Activated naive CD8-positive, alpha-beta T cell treated with anti-CD3 and anti-CD28 coated beads, Interleukin-2, amount 50 U/mL, for 24 hours (primary cell): ENCODE measurements at regions not wholly inside any gene's neighbourhood (a gene's known extent, or its start where the extent isn't known, plus 50 kb on each side); places are given as distances from the start of the nearest gene placed in this dataset.
"Not testable (repeated sequence)": the region's sequence is repeated elsewhere in the genome, so short reads cannot be mapped to it uniquely, and the experiment has no call there.

Experiments
- ATAC-seq: fragments of 150-1000 bp; cut with Tn5 transposase; one replicate; pipeline ENCODE4 v1.10.0; 2021
- DNase-seq: peaks from one replicate; pipeline ENCODE4 v3.0.0; 2021
- H3K27ac Mint-ChIP-seq: one replicate; pipeline ENCODE4 v1.8.0; 2021; ENCODE audit warnings: mild to moderate bottlenecking, mixed read lengths
- H3K27me3 Mint-ChIP-seq: one replicate; pipeline ENCODE4 v1.8.0; 2021; ENCODE audit warnings: mixed read lengths
- H3K36me3 Mint-ChIP-seq: one replicate; pipeline ENCODE4 v1.8.0; 2021; ENCODE audit warnings: low read depth, mixed read lengths
- H3K4me1 Mint-ChIP-seq: one replicate; pipeline ENCODE4 v1.8.0; 2021; ENCODE audit warnings: mixed read lengths
- H3K4me3 Mint-ChIP-seq: one replicate; pipeline ENCODE4 v1.8.0; 2021; ENCODE audit warnings: mild to moderate bottlenecking, moderate library complexity, mixed read lengths
- H3K9me3 Mint-ChIP-seq: one replicate; pipeline ENCODE4 v1.8.0; 2021; ENCODE audit warnings: mixed read lengths

DNA sequence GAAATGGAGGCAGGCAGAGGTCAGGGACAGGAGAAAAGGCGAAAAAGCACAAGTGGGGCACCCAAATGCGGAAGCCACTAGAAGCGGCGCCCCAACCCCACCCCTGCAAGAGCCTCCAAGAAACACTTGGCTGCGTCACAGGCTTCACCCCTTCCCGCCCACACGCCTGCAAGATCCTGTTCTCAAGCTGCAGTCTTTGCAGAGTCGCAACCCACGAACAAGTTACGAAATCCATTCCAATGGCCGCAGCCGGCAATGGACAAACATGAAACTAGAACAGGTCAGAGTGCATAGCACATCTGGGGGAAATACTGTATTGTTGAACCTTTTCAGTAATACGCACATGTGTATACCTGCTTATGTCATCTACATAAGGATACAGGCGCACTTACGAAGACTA, 103.6 kb downstream of the PSMG1 start:
- no peak for DNase-seq

DNA sequence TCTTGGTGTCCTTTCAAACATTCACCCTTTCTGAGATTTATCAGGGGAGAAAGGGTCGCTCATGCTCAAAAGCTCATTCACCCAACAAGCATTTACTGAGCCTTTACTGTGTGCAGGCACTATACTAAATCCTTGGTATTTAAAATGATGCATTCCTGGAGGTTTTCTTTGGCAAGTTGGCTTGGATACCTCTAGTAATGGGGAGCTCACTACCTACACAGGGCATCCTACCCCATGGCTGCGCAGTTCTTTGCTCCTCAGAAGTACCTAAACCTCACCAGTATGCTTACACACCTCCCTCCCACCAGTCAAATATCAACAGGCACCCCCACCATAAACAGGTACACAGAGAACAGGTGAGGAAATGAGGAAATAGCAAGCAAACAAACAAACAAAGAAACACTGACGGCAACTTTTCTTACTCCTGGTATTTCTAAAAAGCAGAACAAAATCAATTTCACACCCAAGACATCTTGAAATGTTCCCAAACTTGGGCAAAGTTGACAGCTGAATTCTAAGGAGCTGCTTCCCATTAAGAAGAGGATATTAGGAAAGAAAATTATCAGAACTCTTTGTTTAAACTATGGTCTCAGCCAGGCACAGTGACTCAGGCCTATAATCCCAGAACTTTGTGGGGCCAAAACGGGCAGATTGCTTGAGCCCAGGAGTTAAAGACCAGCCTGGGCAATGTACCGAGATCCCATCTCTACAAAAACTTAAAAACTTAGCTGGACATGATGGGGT, 104.8 kb downstream of the PSMG1 start:
- H3K27ac Mint-ChIP-seq = no peak overlapping the region
- no peak for DNase-seq

More for the DNA sequence above, 103.6 kb downstream of the PSMG1 start:
- Mint-ChIP-seq H3K27ac (no peak overlapping the region), H3K36me3 (no peaks in the 10 kb centered on the region), H3K9me3 (peaks cover 4% of the 10 kb centered on the region), H3K4me1 (no peaks in the 10 kb centered on the region), H3K27me3 (peaks cover 3% of the 10 kb centered on the region), H3K4me3 (no peak overlapping the region)
- ATAC-seq = no peak

DNA sequence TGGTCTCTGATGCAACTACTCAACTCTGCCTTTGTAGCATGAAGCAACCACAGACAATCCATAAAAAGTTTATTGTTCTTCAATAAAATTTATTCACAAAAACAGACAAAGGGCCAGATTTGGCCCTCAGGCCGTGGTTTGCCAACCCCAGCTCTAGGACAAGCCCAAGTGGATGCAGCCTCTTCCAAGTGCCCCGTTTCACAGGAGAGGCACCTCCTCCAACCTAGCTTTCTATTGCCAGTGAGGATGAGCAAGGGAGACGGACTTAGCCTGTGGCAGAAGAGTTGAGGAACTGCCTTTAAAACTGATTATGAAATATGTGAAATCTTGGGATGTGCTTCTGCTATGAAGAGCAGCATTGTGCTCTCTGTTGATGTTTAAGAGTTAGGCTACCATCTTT, 105.4 kb downstream of the PSMG1 start:
- H3K9me3 Mint-ChIP-seq = peaks cover 4% of the 10 kb centered on the region
- H3K4me1 Mint-ChIP-seq = no peaks in the 10 kb centered on the region
- H3K36me3 Mint-ChIP-seq = no peaks in the 10 kb centered on the region
- DNase-seq (no peak), ATAC-seq (no peak)
- H3K4me3 Mint-ChIP-seq = no peak overlapping the region
- no peak overlapping the region for H3K27ac Mint-ChIP-seq
- H3K27me3 Mint-ChIP-seq = peaks cover 1% of the 10 kb centered on the region

More for the DNA sequence above, 104.8 kb downstream of the PSMG1 start:
- H3K36me3 Mint-ChIP-seq = no peaks in the 10 kb centered on the region
- no peak for ATAC-seq
- peaks cover 4% of the 10 kb centered on the region for H3K9me3 Mint-ChIP-seq
- peaks cover 2% of the 10 kb centered on the region for H3K27me3 Mint-ChIP-seq
- no peak overlapping the region for H3K4me3 Mint-ChIP-seq
- no peaks in the 10 kb centered on the region for H3K4me1 Mint-ChIP-seq

DNA sequence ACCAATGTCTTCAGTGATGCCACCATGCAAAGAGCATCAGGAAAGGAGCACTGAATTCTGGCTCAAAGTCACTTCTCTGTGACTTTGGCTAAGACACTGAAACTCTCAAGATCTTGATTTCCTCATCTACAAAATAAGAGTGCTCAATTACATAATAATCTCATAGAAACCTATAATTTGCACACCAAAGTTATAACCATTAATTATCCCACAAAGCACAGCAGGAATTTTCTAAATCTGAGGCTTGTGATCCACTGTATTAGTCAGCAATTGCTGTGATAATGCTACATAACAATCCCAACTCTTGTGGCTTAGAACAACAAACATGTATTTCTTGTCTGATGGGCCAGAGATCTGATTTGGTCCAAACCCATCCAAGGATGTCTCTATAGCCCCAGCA, 108.7 kb downstream of the PSMG1 start:
- ATAC-seq (no peak), DNase-seq (no peak)
- H3K27ac Mint-ChIP-seq = no peak overlapping the region
- no peaks in the 10 kb centered on the region for H3K36me3 Mint-ChIP-seq
- H3K27me3 Mint-ChIP-seq = peaks cover 2% of the 10 kb centered on the region
- H3K9me3 Mint-ChIP-seq = peaks cover 4% of the 10 kb centered on the region
- no peak overlapping the region for H3K4me3 Mint-ChIP-seq
- no peaks in the 10 kb centered on the region for H3K4me1 Mint-ChIP-seq

DNA sequence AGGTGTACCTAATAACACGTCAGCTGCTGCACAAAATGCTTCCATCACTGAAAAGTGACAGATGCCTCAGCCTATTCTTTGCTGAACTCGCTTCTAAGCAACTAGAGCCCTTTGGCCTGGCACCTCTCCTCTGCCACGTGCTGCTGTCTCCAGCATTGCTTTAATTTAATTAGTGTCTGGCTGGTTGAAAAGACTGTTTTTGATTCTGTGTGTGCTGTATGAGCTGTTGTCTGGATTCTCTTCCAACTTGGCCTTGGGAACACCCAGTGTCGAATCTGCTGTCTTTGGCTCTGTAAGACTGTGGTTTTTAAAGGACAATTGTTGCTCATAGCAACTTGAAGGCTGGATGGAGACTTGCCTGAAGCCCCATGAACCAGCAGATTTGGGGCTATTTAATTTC, 109.5 kb downstream of the PSMG1 start:
- H3K36me3 Mint-ChIP-seq = no peaks in the 10 kb centered on the region
- peaks cover 2% of the 10 kb centered on the region for H3K27me3 Mint-ChIP-seq
- H3K4me1 Mint-ChIP-seq = no peaks in the 10 kb centered on the region
- DNase-seq (no peak), ATAC-seq (no peak)
- H3K27ac Mint-ChIP-seq = no peak overlapping the region
- H3K4me3 Mint-ChIP-seq = no peak overlapping the region
- H3K9me3 Mint-ChIP-seq = peaks cover 4% of the 10 kb centered on the region

DNA sequence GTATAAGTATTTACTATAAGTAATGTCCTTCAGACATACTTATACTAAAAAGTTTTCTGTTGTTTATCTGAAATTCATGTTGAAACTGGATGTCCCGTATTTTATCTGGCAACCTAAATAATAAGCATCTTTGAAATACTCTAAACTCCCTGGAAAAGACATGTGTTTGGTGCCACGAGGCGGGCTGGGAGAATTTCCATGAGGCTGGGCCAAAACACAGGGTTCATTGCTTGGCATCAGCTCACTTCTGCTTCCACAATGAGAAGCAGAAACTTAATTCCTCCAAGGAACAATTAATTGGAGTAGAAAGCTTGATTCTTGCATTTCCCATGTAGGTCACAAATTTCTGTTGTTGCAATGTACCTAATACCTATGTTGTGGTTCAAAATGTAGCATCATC, 110.2 kb downstream of the PSMG1 start:
- H3K27me3 Mint-ChIP-seq = peaks cover 2% of the 10 kb centered on the region
- no peak overlapping the region for H3K4me3 Mint-ChIP-seq
- DNase-seq (no peak), ATAC-seq (no peak)
- H3K4me1 Mint-ChIP-seq = no peaks in the 10 kb centered on the region
- no peaks in the 10 kb centered on the region for H3K36me3 Mint-ChIP-seq
- H3K9me3 Mint-ChIP-seq = peaks cover 4% of the 10 kb centered on the region
- no peak overlapping the region for H3K27ac Mint-ChIP-seq

DNA sequence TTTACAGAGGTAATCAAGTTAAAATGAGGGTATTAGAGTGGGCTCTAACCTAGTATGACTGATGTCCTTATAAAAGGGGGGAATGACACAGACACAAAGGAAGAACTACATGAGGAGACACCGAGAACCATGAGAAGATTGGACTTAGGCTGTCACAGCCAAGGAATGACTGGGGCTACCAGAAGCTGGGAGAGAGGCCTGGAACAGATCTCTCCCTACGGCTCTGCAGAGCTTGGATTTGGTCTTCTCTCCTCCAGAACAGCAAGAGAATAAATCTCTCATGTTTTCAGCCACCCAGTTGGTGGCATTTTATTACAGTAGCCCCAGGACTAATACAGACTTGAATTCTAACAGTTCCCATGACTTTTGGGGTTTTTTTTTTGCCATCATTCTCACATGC, 110.8 kb downstream of the PSMG1 start:
- Mint-ChIP-seq H3K4me3 (no peak overlapping the region), H3K27me3 (peaks cover 2% of the 10 kb centered on the region), H3K36me3 (no peaks in the 10 kb centered on the region), H3K27ac (no peak overlapping the region), H3K4me1 (no peaks in the 10 kb centered on the region), H3K9me3 (peaks cover 4% of the 10 kb centered on the region)
- ATAC-seq (no peak), DNase-seq (no peak)

DNA sequence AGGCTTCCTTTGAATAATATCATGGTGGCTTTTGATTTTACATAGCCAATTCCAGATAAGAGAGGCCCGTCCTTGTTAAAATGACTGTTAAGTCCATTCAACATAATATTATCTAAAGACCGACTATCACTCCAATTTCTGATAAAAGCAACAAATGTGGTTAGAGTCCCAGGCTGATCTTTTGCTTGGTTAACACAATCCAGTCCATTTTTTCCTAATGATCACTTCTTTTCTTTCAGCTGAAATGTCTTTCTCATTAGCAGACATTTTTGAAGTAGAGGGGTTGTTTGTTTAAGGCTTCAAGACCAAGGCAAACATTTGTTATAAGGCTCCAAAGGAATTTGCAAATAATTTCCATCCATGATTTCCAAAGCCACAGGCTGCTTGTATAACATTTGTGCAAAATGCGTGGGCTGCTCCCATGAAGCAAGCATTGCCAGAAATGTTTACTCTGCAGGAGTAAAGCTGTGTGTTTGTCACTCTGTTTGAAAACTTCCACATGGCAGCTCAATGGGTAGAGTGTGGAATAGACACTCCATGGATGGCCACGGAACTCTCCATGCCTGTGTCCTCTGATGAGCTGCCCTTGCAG, 111.5 kb downstream of the PSMG1 start:
- Mint-ChIP-seq H3K36me3 (no peaks in the 10 kb centered on the region), H3K9me3 (peaks cover 4% of the 10 kb centered on the region), H3K27ac (no peak overlapping the region), H3K27me3 (peaks cover 2% of the 10 kb centered on the region), H3K4me1 (no peaks in the 10 kb centered on the region), H3K4me3 (no peak overlapping the region)
- ATAC-seq (no peak), DNase-seq (no peak)

DNA sequence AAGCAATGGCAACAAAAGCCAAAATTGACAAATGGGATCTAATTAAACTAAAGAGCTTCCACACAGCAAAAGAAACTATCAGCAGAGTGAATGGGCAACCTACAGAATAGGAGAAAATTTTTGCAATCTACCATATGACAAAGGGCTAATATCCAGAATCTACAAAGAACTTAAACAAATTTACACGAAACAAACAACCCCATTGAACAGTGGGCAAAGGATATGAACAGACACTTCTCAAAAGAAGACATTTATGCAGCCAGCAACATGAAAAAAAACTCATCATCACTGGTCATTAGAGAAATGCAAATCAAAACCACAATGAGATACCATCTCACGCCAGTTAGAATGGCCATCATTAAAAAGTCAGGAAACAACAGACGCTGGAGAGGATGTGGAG, 113.4 kb downstream of the PSMG1 start:
- not testable (repeated sequence) for H3K27me3 Mint-ChIP-seq, H3K27ac Mint-ChIP-seq, H3K9me3 Mint-ChIP-seq, DNase-seq, H3K4me1 Mint-ChIP-seq, H3K36me3 Mint-ChIP-seq, ATAC-seq, H3K4me3 Mint-ChIP-seq

DNA sequence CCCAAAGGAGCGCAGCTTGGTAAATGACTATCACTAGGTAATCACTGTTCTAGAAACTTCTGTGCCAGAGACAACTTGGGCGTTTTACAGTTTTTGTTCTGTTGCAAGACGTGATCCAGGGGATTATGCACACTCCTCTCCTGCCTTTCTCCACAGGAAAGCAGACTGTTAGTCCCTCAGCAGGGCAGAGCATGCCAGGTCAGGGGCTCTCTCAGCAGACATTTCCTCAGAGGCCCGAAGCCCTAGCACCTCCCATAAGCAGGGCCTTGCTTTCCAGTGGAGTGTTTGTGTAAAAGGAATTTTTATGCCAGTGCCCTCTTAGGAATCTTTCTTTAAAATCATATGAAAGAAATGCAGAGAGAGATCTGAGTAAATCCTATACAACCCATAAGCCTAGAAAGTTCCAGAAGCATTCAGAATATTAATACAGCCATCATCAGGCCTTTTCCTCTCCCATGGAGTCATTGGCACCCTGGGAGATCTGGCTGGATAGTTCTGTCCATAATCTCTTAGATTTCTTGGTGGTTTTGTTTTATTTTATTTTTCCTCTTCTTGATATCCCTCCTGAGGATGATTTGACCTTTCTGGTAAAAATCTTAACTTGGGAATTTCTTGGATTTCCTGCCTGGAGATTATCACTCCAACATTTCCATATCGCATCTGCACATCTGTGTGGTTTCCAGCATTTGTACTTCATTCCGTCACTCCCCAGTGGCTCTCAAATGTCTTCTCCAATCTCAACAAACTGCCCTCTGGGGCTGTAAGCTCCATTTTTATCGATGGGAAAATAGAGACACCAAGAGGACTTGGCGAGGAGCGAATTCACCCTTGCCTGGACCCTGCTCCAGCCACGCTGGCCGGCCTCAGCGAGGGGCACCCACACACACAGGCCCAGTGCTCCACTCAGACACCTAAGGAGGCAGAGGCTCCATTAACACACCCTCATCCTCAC, 116.1 kb downstream of the PSMG1 start:
- H3K9me3 Mint-ChIP-seq = no peaks in the 10 kb centered on the region
- peaks cover 2% of the 10 kb centered on the region for H3K27me3 Mint-ChIP-seq
- no peaks in the 10 kb centered on the region for H3K4me1 Mint-ChIP-seq
- DNase-seq (no peak), ATAC-seq (no peak)
- H3K27ac Mint-ChIP-seq = no peak overlapping the region
- no peaks in the 10 kb centered on the region for H3K36me3 Mint-ChIP-seq
- no peak overlapping the region for H3K4me3 Mint-ChIP-seq

DNA sequence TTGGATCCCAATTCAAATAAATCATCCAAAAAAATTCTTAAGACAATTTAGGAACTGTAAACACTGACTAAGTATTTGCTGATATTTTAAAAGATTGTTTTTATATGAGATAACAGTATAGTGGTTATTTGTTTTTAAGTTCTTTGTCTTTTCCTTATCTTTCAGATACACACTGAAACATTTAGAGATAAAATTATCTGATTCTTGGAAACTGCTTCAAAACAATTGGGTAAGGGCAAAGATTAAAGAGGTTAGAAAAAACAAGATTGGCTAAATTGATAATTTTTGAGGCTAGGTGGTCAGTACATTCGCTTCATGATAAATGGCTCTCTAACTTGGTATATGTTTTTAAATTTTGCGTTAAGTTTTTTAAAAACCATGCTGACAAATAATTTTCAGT, 117.3 kb downstream of the PSMG1 start:
- no peaks in the 10 kb centered on the region for H3K9me3 Mint-ChIP-seq
- no peak overlapping the region for H3K4me3 Mint-ChIP-seq
- H3K27ac Mint-ChIP-seq = no peak overlapping the region
- peaks cover 2% of the 10 kb centered on the region for H3K27me3 Mint-ChIP-seq
- no peaks in the 10 kb centered on the region for H3K4me1 Mint-ChIP-seq
- no peak for DNase-seq
- H3K36me3 Mint-ChIP-seq = no peaks in the 10 kb centered on the region
- ATAC-seq = no peak

DNA sequence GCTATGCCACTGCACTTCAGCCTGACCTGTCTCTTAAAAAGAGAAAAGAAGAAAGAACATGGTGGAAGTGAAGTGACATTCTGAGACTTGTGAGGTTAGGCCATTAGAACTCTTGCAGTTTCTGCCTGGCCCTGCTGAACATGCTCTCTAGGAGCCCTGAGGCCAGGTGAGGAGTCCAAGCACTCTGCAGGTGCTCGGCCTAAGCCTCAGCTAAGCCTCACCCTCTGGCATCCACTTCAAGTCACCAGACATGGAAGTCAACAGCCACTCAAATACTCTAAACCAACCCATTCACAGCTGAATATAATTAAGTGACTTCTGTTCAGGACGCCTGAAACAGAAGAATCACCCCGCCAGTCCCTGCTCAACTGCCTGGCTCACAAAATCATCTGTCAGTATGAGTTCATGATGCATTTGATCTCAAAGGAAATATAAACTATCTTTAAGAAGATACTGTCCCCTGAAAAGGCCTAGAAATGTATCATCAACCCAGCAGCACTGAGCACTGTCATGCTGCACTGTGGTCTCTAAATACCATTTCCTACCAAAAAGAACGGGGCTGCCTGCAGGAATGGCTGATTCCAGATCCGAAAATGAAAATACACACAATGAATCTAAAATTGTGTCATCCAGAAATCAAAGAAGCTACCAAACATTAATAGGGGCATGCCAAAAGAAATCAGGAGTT, 118.8 kb downstream of the PSMG1 start:
- H3K36me3 Mint-ChIP-seq = no peaks in the 10 kb centered on the region
- H3K4me1 Mint-ChIP-seq = no peaks in the 10 kb centered on the region
- H3K9me3 Mint-ChIP-seq = no peaks in the 10 kb centered on the region
- no peak overlapping the region for H3K27ac Mint-ChIP-seq
- no peaks in the 10 kb centered on the region for H3K27me3 Mint-ChIP-seq
- ATAC-seq = no peak
- DNase-seq = no peak
- H3K4me3 Mint-ChIP-seq = no peak overlapping the region

DNA sequence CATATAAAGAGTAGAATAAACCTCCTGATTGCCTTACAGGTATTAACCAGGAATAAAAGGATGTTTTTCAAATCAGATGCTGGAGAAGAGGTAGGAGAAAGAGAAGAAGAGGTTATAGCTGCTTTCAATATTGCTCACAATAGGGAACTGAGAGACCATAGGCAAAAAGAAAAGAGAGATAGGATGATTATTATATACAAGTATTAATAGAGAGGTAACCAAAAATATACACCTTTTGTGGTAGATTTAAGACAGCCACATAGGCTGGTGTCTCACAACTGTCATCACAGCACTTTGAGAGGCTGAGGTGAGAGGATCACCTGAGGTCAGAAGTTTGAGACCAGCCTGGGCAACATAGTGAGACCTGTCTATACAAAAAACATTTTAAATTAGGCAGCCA, 119.7 kb downstream of the PSMG1 start:
- no peaks in the 10 kb centered on the region for H3K4me1 Mint-ChIP-seq
- DNase-seq (no peak), ATAC-seq (no peak)
- H3K9me3 Mint-ChIP-seq = no peaks in the 10 kb centered on the region
- H3K36me3 Mint-ChIP-seq = no peaks in the 10 kb centered on the region
- no peaks in the 10 kb centered on the region for H3K27me3 Mint-ChIP-seq
- no peak overlapping the region for H3K4me3 Mint-ChIP-seq
- H3K27ac Mint-ChIP-seq = no peak overlapping the region

DNA sequence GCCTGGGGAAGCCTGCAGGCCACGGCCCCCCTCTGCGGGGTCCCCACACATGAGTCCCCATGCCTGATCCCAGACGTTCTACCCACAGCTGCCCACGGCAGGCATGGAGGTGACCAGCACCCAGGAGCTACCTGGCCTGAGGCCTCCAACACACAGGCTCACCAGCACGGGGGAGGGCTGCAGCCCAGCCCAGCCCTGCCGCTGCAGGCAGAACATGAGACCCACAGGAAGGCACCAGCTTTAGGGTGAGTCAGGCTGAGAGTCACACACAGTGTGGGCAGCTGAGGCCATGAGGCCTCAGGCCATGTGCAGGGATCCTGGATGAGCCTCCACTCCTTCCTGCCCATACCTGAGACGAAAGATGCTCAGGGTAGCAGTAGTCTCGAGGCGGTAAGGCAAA, 121.1 kb downstream of the PSMG1 start:
- DNase-seq = no peak
- Mint-ChIP-seq H3K36me3 (no peaks in the 10 kb centered on the region), H3K4me3 (no peak overlapping the region), H3K4me1 (no peaks in the 10 kb centered on the region), H3K9me3 (no peaks in the 10 kb centered on the region), H3K27me3 (no peaks in the 10 kb centered on the region), H3K27ac (no peak overlapping the region)
- ATAC-seq = no peak
